AG20443 (cell line): ENCODE measurements at regions not wholly inside any gene's neighbourhood (a gene's known extent, or its start where the extent isn't known, plus 50 kb on each side); places are given as distances from the start of the nearest gene placed in this dataset.

Source experiments
- DNase-seq: peaks from one replicate; pipeline ENCODE4 v3.0.0; 2012; ENCODE audit warnings: low spot score, mixed read lengths

- DNase-seq: no peak
Observed at GRCh38 chr2:66962716-66963115, 434.4 kb upstream of the ETAA1 start.

DNA sequence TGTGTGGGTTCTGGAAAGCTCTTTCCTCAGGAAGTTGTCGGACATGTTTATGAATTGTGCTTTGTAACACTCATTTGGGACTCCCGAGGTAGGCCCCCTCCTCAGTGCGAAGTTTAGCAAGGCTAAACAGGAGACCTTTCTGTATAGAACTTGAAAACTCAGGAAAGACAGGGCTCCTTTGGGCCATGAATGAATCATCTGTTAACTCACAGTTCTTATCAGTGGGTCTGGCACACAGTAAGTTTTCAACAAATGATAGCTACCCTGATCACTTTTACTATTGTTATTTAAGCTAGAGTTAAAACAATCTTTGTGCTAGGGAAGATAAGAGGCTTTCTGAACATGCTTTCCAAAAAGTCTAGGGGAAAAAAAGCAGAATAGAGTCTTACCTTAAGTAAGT lies 430.5 kb upstream of the ETAA1 start:
- DNase-seq: no peak

- DNase-seq: no peak
Observed at GRCh38 chr2:66968946-66969345, 428.2 kb upstream of the ETAA1 start.

DNA sequence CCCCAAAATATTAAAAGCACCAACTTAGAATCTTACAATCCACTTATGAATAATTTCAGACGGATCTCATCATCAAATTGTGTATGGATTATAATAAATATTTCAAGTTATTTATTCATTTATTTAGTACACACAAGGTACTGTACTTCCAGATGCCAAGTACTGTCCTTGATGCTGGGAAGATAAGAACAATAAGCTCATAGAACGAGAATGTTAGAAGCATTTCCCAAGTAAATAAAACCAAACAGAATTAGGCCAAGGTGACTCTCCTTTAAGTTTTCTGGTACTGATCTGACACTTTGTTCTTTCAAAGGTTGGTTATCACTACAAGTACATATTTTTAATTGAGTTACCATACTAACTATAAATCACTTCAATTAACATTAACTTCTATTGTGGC lies 416.1 kb upstream of the ETAA1 start:
- DNase-seq: no peak

- peak; percentile 13 for DNase-seq
Observed at GRCh38 chr2:66982766-66983165, 414.4 kb upstream of the ETAA1 start.

DNA sequence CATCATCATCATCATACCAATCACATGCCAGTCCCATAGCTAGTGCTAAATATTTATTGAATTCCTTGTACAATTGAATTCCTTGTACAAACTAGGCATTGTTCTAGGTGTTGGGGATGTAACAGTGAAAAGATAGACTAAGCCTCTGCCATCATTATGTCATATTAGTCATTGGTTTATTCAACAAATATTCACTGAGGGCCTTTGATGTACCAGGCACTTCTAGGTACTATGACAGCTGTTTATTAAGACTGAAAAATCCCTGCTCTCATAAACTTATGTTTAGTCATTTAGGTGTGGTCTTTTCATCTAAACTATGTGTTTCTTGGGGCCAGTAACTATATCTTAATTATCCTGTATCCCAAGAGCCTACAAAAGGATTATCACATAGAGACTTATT lies 412.3 kb upstream of the ETAA1 start:
- DNase-seq: no peak

DNA sequence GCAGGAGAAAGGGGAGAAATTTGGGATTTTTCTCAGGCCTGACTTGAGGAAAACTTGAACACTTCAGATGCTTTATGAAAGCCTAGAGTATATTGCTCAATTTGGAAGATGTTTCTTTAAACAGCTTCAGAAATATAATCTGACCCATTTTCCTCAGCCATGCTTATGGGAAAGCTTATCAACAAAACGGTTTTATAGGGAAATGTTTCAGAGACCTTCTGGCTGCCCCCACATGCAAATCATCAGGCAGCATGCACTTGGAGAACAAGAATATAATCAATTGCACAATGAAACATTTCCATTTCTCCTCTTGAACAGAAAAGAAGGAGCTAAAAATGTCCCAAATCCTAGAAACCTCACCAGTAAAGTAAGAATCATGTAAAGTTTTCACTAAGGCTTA lies 411.2 kb upstream of the ETAA1 start:
- DNase-seq: no peak

DNA sequence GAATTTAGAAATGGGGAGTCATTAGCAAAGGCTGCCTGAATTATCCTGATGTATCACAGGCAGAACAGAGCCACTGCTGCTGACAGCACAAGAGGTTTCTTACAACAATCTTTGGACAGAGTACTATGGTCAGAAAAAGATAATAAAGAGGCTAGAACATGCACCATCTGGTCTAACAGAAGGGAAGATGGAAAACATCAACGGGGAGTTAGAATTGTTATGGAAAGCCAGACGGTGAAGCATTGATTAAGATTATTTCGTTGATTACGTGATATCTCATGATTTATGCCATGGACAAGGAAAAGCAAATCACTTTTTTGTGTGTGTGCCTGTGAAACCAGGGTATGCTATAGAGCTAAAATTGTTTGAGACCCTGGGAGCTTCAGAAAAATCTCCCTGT lies 409.4 kb upstream of the ETAA1 start:
- no peak for DNase-seq

GRCh38 chr2:66994654-66995053 lies 402.5 kb upstream of the ETAA1 start:
- no peak for DNase-seq

DNA sequence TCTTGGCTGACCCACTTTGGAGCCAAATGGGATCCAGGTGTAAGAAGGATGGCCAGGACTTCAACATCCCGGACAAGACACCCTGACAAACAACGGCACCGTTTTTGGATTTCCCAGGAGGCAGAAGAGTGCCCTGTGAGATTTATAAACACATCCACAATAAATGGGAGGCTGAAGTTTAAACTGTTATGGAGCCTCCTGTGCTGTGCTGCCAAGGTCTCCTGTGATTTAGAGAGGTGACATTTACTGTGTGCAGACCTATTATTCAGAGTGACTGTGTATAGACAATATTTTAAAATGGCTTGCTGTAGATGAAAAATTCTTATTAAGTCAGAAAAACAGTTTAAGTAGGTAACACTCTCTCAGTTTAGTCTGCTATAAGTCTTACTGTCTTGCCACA lies 401.5 kb upstream of the ETAA1 start:
- no peak for DNase-seq

DNA sequence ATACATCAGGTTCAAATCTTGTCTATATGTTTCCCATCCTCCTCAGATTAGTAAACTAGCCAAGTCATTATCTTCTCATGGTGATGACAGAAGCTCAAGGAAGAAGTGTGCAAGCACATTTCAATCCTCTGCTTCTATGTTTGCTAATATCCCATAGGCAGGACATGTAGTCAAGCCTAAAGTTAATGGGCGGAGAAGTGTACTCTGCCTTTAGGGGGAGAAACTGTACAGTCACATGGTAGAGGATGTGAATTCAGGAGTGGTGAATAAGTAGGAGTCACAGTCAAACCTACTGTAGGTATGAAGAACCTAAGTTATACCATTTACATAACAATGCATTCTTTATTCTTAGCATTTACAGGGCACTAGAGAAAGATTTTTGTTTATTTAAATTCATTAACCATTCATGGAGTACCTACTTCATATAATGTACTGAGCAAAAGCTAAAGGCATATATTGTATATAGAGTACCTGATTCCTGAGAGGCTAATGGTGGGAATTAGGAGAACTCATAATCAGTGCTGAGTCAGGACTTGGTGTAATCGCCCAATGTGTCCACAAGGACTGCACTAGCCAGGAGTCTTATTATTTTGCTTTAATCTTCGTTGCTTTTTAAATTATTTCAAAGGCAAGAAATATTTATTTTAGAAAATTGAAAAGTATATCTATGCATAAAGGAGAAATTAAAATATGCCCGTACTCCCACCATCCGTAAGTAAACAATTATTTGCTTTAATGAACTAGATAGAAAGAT lies 394.3 kb upstream of the ETAA1 start:
- DNase-seq: no peak

GRCh38 chr2:67006373-67006960 lies 390.7 kb upstream of the ETAA1 start:
- DNase-seq: no peak

DNA sequence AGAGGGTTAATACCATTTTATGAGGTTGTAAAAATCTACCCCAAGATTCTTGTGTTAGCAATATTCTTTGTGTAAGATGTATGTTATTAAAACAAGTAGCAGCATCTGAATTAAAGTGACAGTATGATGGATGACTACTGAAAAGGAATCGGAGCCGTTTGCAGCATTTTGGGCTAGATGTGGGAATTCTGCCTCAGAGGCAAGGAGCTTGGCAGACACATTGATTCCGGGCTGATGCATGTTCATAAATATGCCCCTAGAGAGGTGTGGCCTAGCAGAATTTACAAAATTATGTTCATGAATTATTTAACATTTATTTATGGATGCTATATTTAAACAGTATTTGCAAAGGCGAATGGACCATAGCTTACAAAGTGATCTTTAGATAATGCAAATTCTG lies 389.0 kb upstream of the ETAA1 start:
- DNase-seq: no peak

GRCh38 chr2:67012165-67012564 lies 385.0 kb upstream of the ETAA1 start:
- DNase-seq: no peak

- DNase-seq: no peak
Observed at GRCh38 chr2:67013821-67014220, 383.3 kb upstream of the ETAA1 start.

DNA sequence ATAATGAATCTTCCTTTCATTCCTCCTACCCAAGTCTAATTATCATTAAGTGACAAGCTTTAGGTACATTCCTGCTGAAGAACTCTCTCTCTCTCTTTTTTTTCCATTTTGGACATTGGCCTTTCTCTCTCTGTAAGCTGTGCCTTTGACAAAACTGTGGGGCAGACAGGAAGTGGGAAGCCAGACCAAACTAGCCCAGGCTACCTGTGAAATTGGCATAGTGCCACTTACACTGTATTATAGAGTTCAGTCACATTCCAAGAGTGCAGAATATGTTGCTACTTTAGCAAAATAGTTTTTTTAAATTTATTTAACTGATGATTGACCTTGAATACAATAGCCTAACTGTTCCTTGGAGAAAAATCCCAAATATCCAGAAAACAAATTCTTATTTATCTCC lies 381.5 kb upstream of the ETAA1 start:
- no peak for DNase-seq

DNA sequence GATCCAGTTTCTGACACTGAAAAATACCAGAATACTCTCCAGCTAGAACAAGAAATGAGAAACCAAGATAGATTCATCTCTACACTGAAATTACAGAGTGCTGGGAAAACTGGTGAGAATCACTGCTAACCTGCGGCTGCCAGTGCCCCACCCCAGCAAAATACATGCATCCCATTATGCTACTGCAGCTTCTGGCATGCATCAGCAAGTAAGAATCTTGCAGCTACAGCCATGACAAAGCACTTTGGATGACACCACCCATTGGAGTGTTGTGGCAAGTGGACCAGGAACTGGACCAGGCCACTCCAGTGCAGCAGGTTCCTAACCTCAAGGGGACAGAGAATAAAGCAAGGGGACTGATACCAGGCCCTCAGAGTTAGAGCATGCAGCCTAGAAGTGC lies 378.8 kb upstream of the ETAA1 start:
- DNase-seq: no peak

- no peak for DNase-seq
Observed at GRCh38 chr2:67032076-67032475, 365.1 kb upstream of the ETAA1 start.

DNA sequence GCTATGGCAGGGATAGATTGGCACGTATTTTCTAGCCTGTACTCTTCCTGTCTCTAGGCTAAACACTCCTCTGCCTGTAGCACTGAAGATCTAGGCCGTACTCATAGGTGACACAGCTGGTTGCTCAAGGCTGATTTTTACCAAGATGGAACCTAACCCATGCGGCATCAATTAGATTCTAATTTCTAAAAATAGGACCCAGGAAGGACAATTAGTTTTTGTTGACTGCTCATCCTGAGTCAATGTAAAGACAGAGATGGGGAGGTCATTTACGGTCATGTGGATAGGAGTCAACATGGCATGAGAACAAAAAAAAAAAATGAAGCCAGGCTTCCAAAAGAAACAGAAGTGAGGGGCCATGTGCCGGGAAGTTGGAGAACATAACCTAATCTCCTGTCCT lies 360.7 kb upstream of the ETAA1 start:
- no peak for DNase-seq

GRCh38 chr2:67037655-67038054 lies 359.5 kb upstream of the ETAA1 start:
- DNase-seq: no peak

DNA sequence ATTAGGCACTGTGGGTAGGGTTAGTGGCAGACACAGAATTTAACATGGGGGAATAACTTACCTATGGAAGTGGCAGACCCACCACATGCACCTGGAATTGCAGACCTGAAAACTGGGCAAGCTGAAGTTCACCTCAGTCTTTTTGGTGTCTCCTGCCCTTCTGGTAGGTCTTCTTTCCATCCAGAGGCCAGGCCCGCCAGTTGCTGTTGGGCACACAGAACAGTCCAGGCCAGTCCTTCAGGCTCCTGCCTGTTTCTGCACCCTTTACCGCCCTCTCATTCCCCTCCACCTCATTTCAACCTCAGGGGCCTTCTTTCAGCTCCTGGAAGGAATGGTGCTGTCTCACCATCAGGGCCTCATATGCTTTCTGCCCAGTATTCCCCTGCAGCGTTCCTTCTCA lies 358.9 kb upstream of the ETAA1 start:
- no peak for DNase-seq

DNA sequence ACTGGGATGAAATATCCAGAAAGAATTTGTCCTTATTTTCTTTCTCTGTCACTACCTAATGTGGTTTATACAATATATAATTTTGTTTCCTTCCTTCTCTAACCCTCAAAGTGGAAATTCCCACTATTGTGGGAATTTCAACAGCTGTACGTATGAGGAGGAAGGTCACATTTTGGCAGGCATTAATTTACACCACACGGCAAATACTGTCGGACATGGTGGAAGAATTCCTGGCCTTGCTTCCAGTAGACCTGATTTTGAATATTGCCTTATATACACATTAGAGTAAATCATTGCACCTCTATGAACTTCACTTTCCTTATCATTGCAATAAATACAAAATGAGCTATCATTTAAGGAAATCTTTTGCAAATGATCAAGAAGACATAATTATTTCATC lies 358.1 kb upstream of the ETAA1 start:
- DNase-seq: no peak

GRCh38 chr2:67039517-67040103 lies 357.5 kb upstream of the ETAA1 start:
- no peak for DNase-seq

- no peak for DNase-seq
Observed at GRCh38 chr2:67041051-67041450, 356.1 kb upstream of the ETAA1 start.
